Activated naive CD4-positive, alpha-beta T cell treated with anti-CD3 and anti-CD28 coated beads, Interleukin-2, amount 50 U/mL, for 72 hours (primary cell): ENCODE measurements at regions not wholly inside any gene's neighbourhood (a gene's known extent, or its start where the extent isn't known, plus 50 kb on each side); places are given as distances from the start of the nearest gene placed in this dataset.
"Not testable (repeated sequence)": the region's sequence is repeated elsewhere in the genome, so short reads cannot be mapped to it uniquely, and the experiment has no call there.

ENCODE experiments used
- ATAC-seq, 2 donors: fragments of 150-1000 bp; cut with Tn5 transposase; 2 replicates each; pipeline ENCODE4 v1.10.0; 2021; ENCODE audit warnings: mild to moderate bottlenecking in 2 of 2, moderate library complexity in 2 of 2
- DNase-seq, 2 donors: peaks; one replicate each; pipeline ENCODE4 v3.0.0; 2021 to 2022; ENCODE audit warnings: low spot score in 2 of 2
- H3K27ac Mint-ChIP-seq, 2 donors: one replicate each; pipeline ENCODE4 v1.8.0; 2022; ENCODE audit warnings: mild to moderate bottlenecking in 2 of 2, mixed read lengths in 2 of 2
- H3K36me3 Mint-ChIP-seq, 2 donors: one replicate each; pipeline ENCODE4 v1.8.0; 2022; ENCODE audit warnings: mixed read lengths in 2 of 2
- H3K9me3 Mint-ChIP-seq, 2 donors: one replicate each; pipeline ENCODE4 v1.8.0; 2022; ENCODE audit warnings: mixed read lengths in 2 of 2

GRCh38 chr12:8382556-8382955 is 73.2 kb upstream of the CLEC6A start:
- not testable (repeated sequence) for H3K36me3 Mint-ChIP-seq, H3K9me3 Mint-ChIP-seq, H3K27ac Mint-ChIP-seq, DNase-seq, ATAC-seq

- not testable (repeated sequence) for DNase-seq, ATAC-seq, H3K27ac Mint-ChIP-seq, H3K36me3 Mint-ChIP-seq, H3K9me3 Mint-ChIP-seq
Measured at GRCh38 chr12:8384686-8385085, 71.1 kb upstream of the CLEC6A start.

GRCh38 chr12:8385431-8385830 is 70.3 kb upstream of the CLEC6A start:
- not testable (repeated sequence) for DNase-seq, H3K9me3 Mint-ChIP-seq, H3K27ac Mint-ChIP-seq, H3K36me3 Mint-ChIP-seq, ATAC-seq

GRCh38 chr12:8386661-8387060 is 69.1 kb upstream of the CLEC6A start:
- not testable (repeated sequence) for H3K36me3 Mint-ChIP-seq, H3K27ac Mint-ChIP-seq, DNase-seq, H3K9me3 Mint-ChIP-seq, ATAC-seq

- H3K27ac Mint-ChIP-seq, ATAC-seq, H3K36me3 Mint-ChIP-seq, DNase-seq, H3K9me3 Mint-ChIP-seq: not testable (repeated sequence)
Measured at GRCh38 chr12:8389296-8389695, 66.5 kb upstream of the CLEC6A start.

- ATAC-seq, result peak; percentile 78 to 81
- not testable (repeated sequence) for H3K27ac Mint-ChIP-seq, H3K36me3 Mint-ChIP-seq, H3K9me3 Mint-ChIP-seq
- peak; percentile 70 to 77 for DNase-seq
Measured at GRCh38 chr12:8390001-8390777, 65.6 kb upstream of the CLEC6A start.

GRCh38 chr12:8396225-8397071 is 59.3 kb upstream of the CLEC6A start:
- DNase-seq (peak; percentile 69 to 86), ATAC-seq (peak; percentile 93 to 96)
- not testable (repeated sequence) for H3K27ac Mint-ChIP-seq

GRCh38 chr12:8397378-8397777 is 58.4 kb upstream of the CLEC6A start:
- not testable (repeated sequence) for DNase-seq, ATAC-seq

More at GRCh38 chr12:8396225-8397071, 59.3 kb upstream of the CLEC6A start:
- not testable (repeated sequence) for H3K9me3 Mint-ChIP-seq, H3K36me3 Mint-ChIP-seq

GRCh38 chr12:8399496-8400034 is 56.2 kb upstream of the CLEC6A start:
- DNase-seq, H3K36me3 Mint-ChIP-seq, H3K9me3 Mint-ChIP-seq, ATAC-seq, H3K27ac Mint-ChIP-seq: not testable (repeated sequence)

More at GRCh38 chr12:8397378-8397777, 58.4 kb upstream of the CLEC6A start:
- not testable (repeated sequence) for H3K36me3 Mint-ChIP-seq, H3K27ac Mint-ChIP-seq, H3K9me3 Mint-ChIP-seq

- H3K36me3 Mint-ChIP-seq, H3K9me3 Mint-ChIP-seq, H3K27ac Mint-ChIP-seq, DNase-seq, ATAC-seq: not testable (repeated sequence)
Measured at GRCh38 chr12:8403834-8404233, 51.9 kb upstream of the CLEC6A start.

- H3K9me3 Mint-ChIP-seq, H3K36me3 Mint-ChIP-seq, DNase-seq, ATAC-seq, H3K27ac Mint-ChIP-seq: not testable (repeated sequence)
Measured at GRCh38 chr12:8404341-8404740, 51.4 kb upstream of the CLEC6A start.
